T47D (cell line): ENCODE measurements at regions not wholly inside any gene's neighbourhood (a gene's known extent, or its start where the extent isn't known, plus 50 kb on each side); places are given as distances from the start of the nearest gene placed in this dataset.
"Not testable (repeated sequence)": the region's sequence is repeated elsewhere in the genome, so short reads cannot be mapped to it uniquely, and the experiment has no call there.

ENCODE experiments used
- DNase-seq, 2 experiments: peaks; one replicate each; pipeline versions ENCODE4 v3.0.0 to v3.0.0-alpha.2; 2011 to 2012; ENCODE audit warnings: low read depth in 1 of 2, low spot score in 1 of 2
- JUND ChIP-seq: IDR thresholded peaks from 2 replicates; pipeline ENCODE4 v1.6.1; 2012; ENCODE audit warnings: low read depth
- in situ Hi-C: cut with HindIII; loops from 2 replicates; pipeline ENCODE4 v1.10.0; 2016; ENCODE audit warnings: low sequenced_read_pairs, low pct_unique_long_range_greater_than_20kb

GRCh38 chr2:176852667-176853066 lies 359.9 kb upstream of the HNRNPA3 start:
- no peak for DNase-seq
- in situ Hi-C loops: no loop called here
- no peak for TF ChIP-seq JUND

- TF ChIP-seq JUND: no peak
- DNase-seq: no peak
- in situ Hi-C loops: no loop called here
Measured at GRCh38 chr2:176854062-176854461, 358.5 kb upstream of the HNRNPA3 start.

GRCh38 chr2:176854878-176855277 lies 357.7 kb upstream of the HNRNPA3 start:
- in situ Hi-C loops: no loop called here
- no peak for TF ChIP-seq JUND
- no peak for DNase-seq

DNA sequence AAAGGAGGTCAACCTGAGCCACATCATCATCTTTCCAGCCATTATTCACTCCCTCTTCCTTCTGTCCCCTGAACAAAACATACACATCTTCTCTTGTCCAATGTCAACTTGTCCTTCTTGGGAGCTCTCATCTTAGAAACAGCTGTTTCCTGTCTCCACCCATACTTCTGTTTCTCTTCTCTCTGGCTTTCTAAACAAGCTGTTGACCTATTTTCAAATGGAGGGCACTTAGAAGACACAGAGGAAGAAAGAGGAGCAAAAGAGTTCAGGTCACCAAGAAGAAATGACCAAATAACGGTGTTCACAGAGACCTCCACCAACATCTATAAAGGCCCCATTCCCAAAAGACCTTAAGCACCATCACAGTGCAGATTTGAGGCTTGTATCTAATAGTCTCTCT lies 355.9 kb upstream of the HNRNPA3 start:
- no peak for DNase-seq
- in situ Hi-C loops: no loop called here
- no peak for TF ChIP-seq JUND

DNA sequence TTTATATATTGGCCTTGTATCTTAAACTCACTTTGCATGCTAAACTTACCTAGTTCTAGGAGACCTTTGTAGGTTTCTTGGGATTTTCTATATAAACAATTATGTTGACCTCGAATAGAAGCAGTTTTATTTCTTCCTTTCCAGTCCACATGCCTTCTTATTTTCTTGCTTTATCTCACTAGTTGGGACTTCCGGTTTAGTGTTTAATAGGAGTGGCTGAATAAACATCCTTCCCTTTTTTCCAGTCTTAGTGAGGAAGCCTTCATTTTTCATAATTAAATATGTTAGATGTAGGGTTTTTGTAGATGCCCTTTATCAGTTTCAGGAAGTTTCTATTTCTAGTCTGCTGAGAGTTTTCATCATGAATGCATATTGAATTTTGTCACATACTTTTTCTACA lies 347.3 kb upstream of the HNRNPA3 start:
- TF ChIP-seq JUND: no peak
- DNase-seq: no peak
- in situ Hi-C loops: no loop called here

DNA sequence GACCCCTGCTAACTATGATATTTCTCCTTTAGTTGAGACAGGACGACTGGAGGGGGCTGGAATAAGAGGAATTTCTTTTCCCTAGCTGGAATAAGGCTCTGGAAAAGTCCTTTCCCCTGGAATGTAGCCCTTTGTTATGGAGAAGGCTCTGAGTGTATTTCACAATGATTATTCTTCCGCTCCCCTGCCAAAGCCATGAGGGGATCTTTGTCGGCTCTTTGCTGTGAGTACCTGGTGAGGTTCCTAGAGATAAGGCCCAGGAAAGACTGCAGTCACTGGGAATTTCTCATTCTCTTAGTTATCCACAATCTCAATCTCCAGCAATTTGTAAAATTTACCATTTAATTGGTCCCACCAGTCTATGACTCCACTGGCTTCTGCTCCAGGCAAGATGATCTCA lies 340.2 kb upstream of the HNRNPA3 start:
- in situ Hi-C loops: no loop called here
- TF ChIP-seq JUND: no peak

GRCh38 chr2:176873403-176873802 lies 339.2 kb upstream of the HNRNPA3 start:
- in situ Hi-C loops: no loop called here
- no peak for DNase-seq
- no peak for TF ChIP-seq JUND

More for the DNA sequence above, 340.2 kb upstream of the HNRNPA3 start:
- no peak for DNase-seq

- no peak for DNase-seq
- in situ Hi-C loops: no loop called here
- no peak for TF ChIP-seq JUND
Measured at GRCh38 chr2:176876493-176877103, 336.0 kb upstream of the HNRNPA3 start.

- DNase-seq: no peak
- no peak for TF ChIP-seq JUND
- in situ Hi-C loops: no loop called here
Measured at GRCh38 chr2:176879426-176879995, 333.1 kb upstream of the HNRNPA3 start.

- in situ Hi-C loops, DNase-seq: not testable (repeated sequence)
Measured at GRCh38 chr2:176882045-176882444, 330.5 kb upstream of the HNRNPA3 start.

DNA sequence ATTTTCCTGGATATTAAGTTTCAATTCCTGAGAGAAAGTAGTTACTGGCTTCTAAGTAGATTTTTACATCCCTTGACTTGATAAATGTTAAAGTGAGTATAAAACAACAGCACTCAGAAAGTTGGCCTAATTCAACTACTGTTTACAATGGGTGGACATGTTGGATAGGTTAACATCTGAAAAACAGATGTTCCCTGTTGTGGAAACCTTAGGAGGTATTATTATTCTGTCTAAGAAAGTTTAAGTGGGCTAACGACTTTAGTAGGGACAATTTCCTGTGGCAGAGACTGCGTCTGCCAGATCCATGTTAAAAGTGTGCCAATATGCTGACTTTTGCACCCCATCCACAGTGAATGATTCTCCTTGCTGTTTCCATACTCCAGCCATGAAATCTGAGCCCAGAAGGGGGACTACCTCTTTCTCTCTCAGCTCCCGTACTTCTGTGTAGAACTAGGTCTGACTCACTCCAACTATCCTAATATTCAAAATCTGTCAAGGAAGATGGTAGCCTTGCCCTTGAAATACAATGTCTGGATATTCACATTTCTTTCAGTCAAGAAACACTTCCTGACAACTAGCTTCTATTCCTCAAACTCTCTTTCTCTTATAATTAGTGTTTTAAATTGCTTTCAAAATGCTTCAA lies 327.5 kb upstream of the HNRNPA3 start:
- in situ Hi-C loops: no loop called here

GRCh38 chr2:176885661-176886060 lies 326.9 kb upstream of the HNRNPA3 start:
- in situ Hi-C loops: no loop called here
- DNase-seq: no peak
- no peak for TF ChIP-seq JUND

More for the DNA sequence above, 327.5 kb upstream of the HNRNPA3 start:
- DNase-seq: no peak
- TF ChIP-seq JUND: no peak

DNA sequence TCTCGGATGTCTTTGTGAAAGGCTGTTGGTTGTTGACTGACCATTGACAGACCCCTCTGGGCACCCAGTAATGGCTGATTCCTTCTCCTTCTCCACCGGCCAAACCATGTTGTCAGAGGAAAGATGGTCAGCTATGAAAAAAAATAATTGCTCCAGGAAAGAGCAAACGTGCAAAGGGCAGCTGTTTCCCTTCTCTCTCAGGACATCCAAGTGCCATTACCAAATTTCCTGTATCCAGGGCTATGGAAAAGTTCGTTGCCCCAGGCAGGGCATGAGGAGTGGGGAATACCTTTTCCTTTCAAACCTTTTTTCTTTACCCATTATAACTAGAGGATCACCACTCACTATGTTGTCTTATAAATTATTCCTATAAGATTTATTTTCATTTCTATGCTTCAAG lies 321.5 kb upstream of the HNRNPA3 start:
- no peak for DNase-seq
- in situ Hi-C loops: no loop called here
- TF ChIP-seq JUND: no peak
